ENCODE measurements at regions not wholly inside any gene's neighbourhood (a gene's known extent, or its start where the extent isn't known, plus 50 kb on each side); places are given as distances from the start of the nearest gene placed in this dataset.

- TF ChIP-seq CTCF (IDR thresholded peaks at IDR 0.05) = no peak
- H3K36me3 ChIP-seq = peaks cover 0 to 5% of the 10 kb centered on the region in 2 donors
- no peak overlapping the region for H3K4me3 ChIP-seq
- DNase-seq (no peak), ATAC-seq (no peak)
- intact Hi-C loops (cut with DNase I) = no loop called here
- H3K27ac ChIP-seq = peak overlapping the region in 1 of 2 donors; percentile 38
- peaks cover 0 to 22% of the 10 kb centered on the region in 2 donors for H3K4me1 ChIP-seq
- no peaks in the 10 kb centered on the region for H3K9me3 ChIP-seq
- no peaks in the 10 kb centered on the region for H3K27me3 ChIP-seq
Measured at GRCh38 chr14:35196571-35196970, 74.2 kb downstream of the PRORP start.

- Histone ChIP-seq H3K4me3 (no peak overlapping the region), H3K4me1 (peaks cover 0 to 24% of the 10 kb centered on the region in 2 donors), H3K9me3 (no peaks in the 10 kb centered on the region), H3K27ac (peak overlapping the region in 1 of 2 donors; percentile 38), H3K36me3 (peaks cover 0 to under 1% of the 10 kb centered on the region in 2 donors), H3K27me3 (no peaks in the 10 kb centered on the region)
- DNase-seq (no peak), ATAC-seq (peak; percentile 20)
- intact Hi-C loops (cut with DNase I) = no loop called here
- no peak for TF ChIP-seq CTCF (IDR thresholded peaks at IDR 0.05)
Measured at GRCh38 chr14:35197015-35197414, 74.7 kb downstream of the PRORP start.

GRCh38 chr14:35201066-35201465 lies 78.7 kb downstream of the PRORP start:
- Histone ChIP-seq H3K9me3 (no peaks in the 10 kb centered on the region), H3K27me3 (no peaks in the 10 kb centered on the region), H3K4me3 (no peak overlapping the region), H3K4me1 (peaks cover 0 to 30% of the 10 kb centered on the region in 2 donors), H3K36me3 (no peaks in the 10 kb centered on the region), H3K27ac (peak overlapping the region in 1 of 2 donors; percentile 13)
- DNase-seq (no peak), ATAC-seq (no peak)
- intact Hi-C loops (cut with DNase I) = no loop called here
- TF ChIP-seq CTCF (IDR thresholded peaks at IDR 0.05) = no peak

GRCh38 chr14:35202195-35202594 lies 79.8 kb downstream of the PRORP start:
- Histone ChIP-seq H3K4me1 (peaks cover 0 to 21% of the 10 kb centered on the region in 2 donors), H3K27ac (peak overlapping the region in 1 of 2 donors; percentile 18), H3K36me3 (no peaks in the 10 kb centered on the region), H3K9me3 (no peaks in the 10 kb centered on the region), H3K27me3 (no peaks in the 10 kb centered on the region), H3K4me3 (no peak overlapping the region)
- no peak for TF ChIP-seq CTCF (IDR thresholded peaks at IDR 0.05)
- ATAC-seq = no peak
- intact Hi-C loops (cut with DNase I) = no loop called here
- no peak for DNase-seq

GRCh38 chr14:35205737-35206136 lies 83.4 kb downstream of the PRORP start:
- peaks cover 0 to 17% of the 10 kb centered on the region in 2 donors for H3K4me1 ChIP-seq
- ATAC-seq (peak; percentile 37), DNase-seq (no peak)
- no peaks in the 10 kb centered on the region for H3K9me3 ChIP-seq
- no peaks in the 10 kb centered on the region for H3K27me3 ChIP-seq
- H3K36me3 ChIP-seq = no peaks in the 10 kb centered on the region
- intact Hi-C loops (cut with DNase I) = no loop called here
- H3K4me3 ChIP-seq = no peak overlapping the region
- H3K27ac ChIP-seq = peak overlapping the region in 1 of 2 donors; percentile 60
- no peak for TF ChIP-seq CTCF (IDR thresholded peaks at IDR 0.05)
